Sigmoid colon (tissue), 4 donors: ENCODE measurements at regions not wholly inside any gene's neighbourhood (a gene's known extent, or its start where the extent isn't known, plus 50 kb on each side); places are given as distances from the start of the nearest gene placed in this dataset.

Experiments used
- CTCF ChIP-seq, 4 experiments: fragments of 450-650 bp in 3 of 4; fragments of 200-600 bp in 1 of 4; IDR thresholded peaks; one replicate each; pipeline ENCODE4 v1.5.1; 2016 to 2019; ENCODE audit warnings: antibody characterized with exemption in 4 of 4, mild to moderate bottlenecking in 3 of 4, moderate library complexity in 2 of 4
- EP300 ChIP-seq, 4 donors: sonication (generic); formaldehyde crosslinking; IDR thresholded peaks; one replicate each; pipeline ENCODE4 v1.6.1; 2017; ENCODE audit warnings: antibody characterized with exemption in 4 of 4
- POLR2A ChIP-seq, 2 donors: fragments of 450-650 bp; IDR thresholded peaks; one replicate each; pipeline ENCODE4 v1.6.1; 2016; ENCODE audit warnings: antibody characterized with exemption in 2 of 2, mild to moderate bottlenecking in 2 of 2, moderate library complexity in 2 of 2
- POLR2AphosphoS5 ChIP-seq, 4 donors: sonication (generic); formaldehyde crosslinking; IDR thresholded peaks; one replicate each; pipeline ENCODE4 v1.6.1; 2017; ENCODE audit warnings: antibody characterized with exemption in 4 of 4

- TF ChIP-seq CTCF (IDR thresholded peaks at IDR 0.05): no peak
- no peak for TF ChIP-seq POLR2AphosphoS5 (IDR thresholded peaks at IDR 0.05)
- TF ChIP-seq EP300 (IDR thresholded peaks at IDR 0.05): no peak
- no peak for TF ChIP-seq POLR2A (IDR thresholded peaks at IDR 0.05)
Observed at GRCh38 chr2:66156171-66156570, 278.8 kb upstream of the MEIS1 start.
